ENCODE measurements at regions not wholly inside any gene's neighbourhood (a gene's known extent, or its start where the extent isn't known, plus 50 kb on each side); places are given as distances from the start of the nearest gene placed in this dataset.

DNA sequence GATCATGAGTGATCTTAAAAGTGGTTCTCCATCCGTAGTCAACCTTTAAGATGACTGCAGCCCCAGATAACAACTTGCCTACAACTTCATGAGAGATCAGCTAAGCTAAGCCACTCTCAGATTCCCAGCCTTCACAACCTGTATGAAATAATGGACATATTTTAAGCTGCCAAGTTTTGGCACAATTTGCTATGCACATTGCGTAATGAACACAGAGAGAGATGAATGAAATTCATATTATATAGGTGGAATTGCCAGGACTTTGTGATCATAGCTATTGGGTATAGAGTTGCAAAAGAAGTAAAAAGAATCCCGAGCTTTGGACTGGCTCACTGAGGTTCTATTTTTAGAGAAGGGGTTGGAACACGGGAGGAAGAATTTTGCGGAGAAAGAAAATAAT lies 59.1 kb upstream of the EGLN3 start:
- TF ChIP-seq ZNF274 (IDR thresholded peaks at IDR 0.05; ENCODE audit: low read depth, low read length): no peak
- TF ChIP-seq SUZ12 (IDR thresholded peaks at IDR 0.05; ENCODE audit: extremely low read depth, insufficient read depth, insufficient read length): no peak

Data from NT2/D1 (cell line).